NB4 (cell line): ENCODE measurements at regions not wholly inside any gene's neighbourhood (a gene's known extent, or its start where the extent isn't known, plus 50 kb on each side); places are given as distances from the start of the nearest gene placed in this dataset.

ENCODE experiments used
- DNase-seq: peaks from one replicate; pipeline ENCODE4 v3.0.0; 2010; ENCODE audit warnings: low read depth
- H3K4me3 ChIP-seq: one replicate; pipeline ENCODE4 v1.5.1; 2011; ENCODE audit warnings: mild to moderate bottlenecking, low read depth, low read length, moderate library complexity
- MAX ChIP-seq: IDR thresholded peaks from 2 replicates; pipeline ENCODE4 v1.6.1; 2011; ENCODE audit warnings: low read depth, low read length
- MYC ChIP-seq: IDR thresholded peaks from 2 replicates; pipeline ENCODE4 v1.6.1; 2011; ENCODE audit warnings: low read depth, low read length
- POLR2A ChIP-seq: IDR thresholded peaks from 2 replicates; pipeline ENCODE4 v1.6.1; 2011; ENCODE audit warnings: mild to moderate bottlenecking; ENCODE audit not compliant: insufficient read length; ENCODE audit errors: extremely low read depth
- TF ChIP-seq, protein P1 (sequence below): IDR thresholded peaks from one replicate; pipeline ENCODE4 v1.5.1; 2012; ENCODE audit warnings: low read depth, low read length

DNA sequence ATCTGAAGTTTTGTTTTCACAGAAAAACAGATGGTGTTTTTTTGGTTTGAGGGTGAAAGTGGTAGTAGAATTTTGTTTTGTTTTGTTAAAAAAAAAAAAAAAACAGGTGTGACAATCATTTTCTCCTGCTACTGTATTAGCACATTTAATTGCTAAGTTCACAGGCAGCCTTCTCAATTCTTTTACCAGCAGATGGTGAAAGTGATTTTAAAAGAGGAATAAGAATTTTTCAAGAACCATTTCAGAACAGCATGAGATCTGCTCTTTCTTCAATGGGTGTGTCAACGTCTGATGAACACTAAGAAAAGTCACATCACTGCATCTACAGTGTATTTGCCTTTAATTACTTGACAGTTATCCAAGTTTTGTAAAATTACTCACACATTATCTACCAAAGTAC, 303.7 kb upstream of the USP15 start:
- no peak overlapping the region for H3K4me3 ChIP-seq
- TF ChIP-seq MYC (no peak), MAX (no peak), POLR2A (no peak)
- TF ChIP-seq, protein P1, sequence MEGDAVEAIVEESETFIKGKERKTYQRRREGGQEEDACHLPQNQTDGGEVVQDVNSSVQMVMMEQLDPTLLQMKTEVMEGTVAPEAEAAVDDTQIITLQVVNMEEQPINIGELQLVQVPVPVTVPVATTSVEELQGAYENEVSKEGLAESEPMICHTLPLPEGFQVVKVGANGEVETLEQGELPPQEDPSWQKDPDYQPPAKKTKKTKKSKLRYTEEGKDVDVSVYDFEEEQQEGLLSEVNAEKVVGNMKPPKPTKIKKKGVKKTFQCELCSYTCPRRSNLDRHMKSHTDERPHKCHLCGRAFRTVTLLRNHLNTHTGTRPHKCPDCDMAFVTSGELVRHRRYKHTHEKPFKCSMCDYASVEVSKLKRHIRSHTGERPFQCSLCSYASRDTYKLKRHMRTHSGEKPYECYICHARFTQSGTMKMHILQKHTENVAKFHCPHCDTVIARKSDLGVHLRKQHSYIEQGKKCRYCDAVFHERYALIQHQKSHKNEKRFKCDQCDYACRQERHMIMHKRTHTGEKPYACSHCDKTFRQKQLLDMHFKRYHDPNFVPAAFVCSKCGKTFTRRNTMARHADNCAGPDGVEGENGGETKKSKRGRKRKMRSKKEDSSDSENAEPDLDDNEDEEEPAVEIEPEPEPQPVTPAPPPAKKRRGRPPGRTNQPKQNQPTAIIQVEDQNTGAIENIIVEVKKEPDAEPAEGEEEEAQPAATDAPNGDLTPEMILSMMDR = no peak
- no peak for DNase-seq

- TF ChIP-seq MAX = no peak
- TF ChIP-seq, protein P1 = no peak
- no peak for TF ChIP-seq MYC
- no peak for TF ChIP-seq POLR2A
- no peak overlapping the region for H3K4me3 ChIP-seq
- no peak for DNase-seq
Observed at GRCh38 chr12:61974461-61974860, 285.7 kb upstream of the USP15 start.

DNA sequence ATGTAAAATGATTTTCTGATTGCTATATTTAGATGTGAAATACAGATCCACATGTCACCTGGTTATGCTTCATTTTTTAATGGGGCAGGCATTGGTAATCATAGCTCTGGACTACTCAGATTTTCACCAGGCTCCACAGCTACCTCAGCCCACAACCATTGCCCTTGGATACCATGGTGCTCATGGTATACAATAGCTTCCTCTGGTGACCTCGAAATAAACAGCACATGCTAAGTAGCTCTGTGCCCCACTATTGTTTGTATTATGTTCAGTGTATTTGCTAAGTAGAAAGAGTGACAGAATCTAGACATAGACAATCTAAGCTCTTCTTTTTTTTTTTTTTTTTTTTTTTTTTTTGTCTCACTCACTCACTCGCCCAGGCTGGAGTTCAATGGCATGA, 274.4 kb upstream of the USP15 start:
- DNase-seq = no peak
- no peak overlapping the region for H3K4me3 ChIP-seq
- no peak for TF ChIP-seq MYC
- no peak for TF ChIP-seq MAX
- TF ChIP-seq, protein P1 = no peak
- TF ChIP-seq POLR2A = no peak

GRCh38 chr12:61987173-61987572, 273.0 kb upstream of the USP15 start:
- TF ChIP-seq MAX = no peak
- TF ChIP-seq POLR2A = no peak
- TF ChIP-seq MYC = no peak
- TF ChIP-seq, protein P1 = no peak
- DNase-seq = no peak
- no peak overlapping the region for H3K4me3 ChIP-seq

DNA sequence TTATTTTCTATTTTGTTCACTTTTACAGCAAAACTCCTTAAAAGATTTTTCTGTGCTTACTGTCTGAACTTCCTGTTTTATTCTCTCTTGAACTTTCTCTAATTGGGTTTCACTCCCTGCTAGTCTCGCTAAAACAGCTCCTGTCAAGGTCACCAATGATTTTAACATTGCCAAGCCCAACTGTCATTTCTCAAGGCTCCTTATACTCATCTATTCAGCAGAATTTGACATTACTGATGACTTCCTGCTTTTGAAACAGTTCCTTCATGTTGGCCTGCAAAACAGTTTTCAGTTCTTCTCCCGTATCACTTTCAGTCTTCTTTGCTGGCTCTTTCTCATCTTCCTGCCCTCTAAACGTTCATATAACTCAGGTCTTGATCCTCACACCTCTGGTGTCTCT, 268.5 kb upstream of the USP15 start:
- TF ChIP-seq, protein P1 = no peak
- TF ChIP-seq POLR2A = no peak
- TF ChIP-seq MAX = no peak
- no peak for TF ChIP-seq MYC
- no peak overlapping the region for H3K4me3 ChIP-seq
- no peak for DNase-seq
